Hepatocyte (in vitro differentiated cells): ENCODE measurements at regions not wholly inside any gene's neighbourhood (a gene's known extent, or its start where the extent isn't known, plus 50 kb on each side); places are given as distances from the start of the nearest gene placed in this dataset.

Experiments used
- DNase-seq: peaks from one replicate; pipeline ENCODE4 v3.0.0-alpha.2; 2016; ENCODE audit warnings: low spot score
- H2AFZ ChIP-seq: fragments of 200-600 bp; sonication (generic); 2 replicates; pipeline ENCODE4 v1.6.0; 2016; ENCODE audit warnings: antibody characterized with exemption, mild to moderate bottlenecking
- H3K27ac ChIP-seq: fragments of 200-600 bp; sonication (generic); 2 replicates; pipeline ENCODE4 v1.5.1; 2016; ENCODE audit warnings: mild to moderate bottlenecking
- H3K27me3 ChIP-seq: fragments of 200-600 bp; sonication (generic); 2 replicates; pipeline ENCODE4 v1.6.1; 2016
- H3K36me3 ChIP-seq: fragments of 200-600 bp; sonication (generic); replicated peaks from 2 replicates; pipeline ENCODE4 v1.5.1; 2016; ENCODE audit warnings: low read depth; ENCODE audit not compliant: insufficient read depth
- H3K4me1 ChIP-seq: fragments of 200-600 bp; sonication (generic); 2 replicates; pipeline ENCODE4 v1.5.1; 2016; ENCODE audit warnings: mild to moderate bottlenecking, moderate library complexity; ENCODE audit not compliant: insufficient read depth
- H3K4me2 ChIP-seq: fragments of 200-600 bp; sonication (generic); 2 replicates; pipeline ENCODE4 v1.6.0; 2016
- H3K4me3 ChIP-seq: fragments of 200-600 bp; sonication (generic); 2 replicates; pipeline ENCODE4 v1.5.1; 2016; ENCODE audit warnings: mild to moderate bottlenecking
- H3K79me2 ChIP-seq: fragments of 200-600 bp; sonication (generic); 2 replicates; pipeline ENCODE4 v1.6.0; 2017; ENCODE audit warnings: mild to moderate bottlenecking
- H3K9me2 ChIP-seq: fragments of 200-600 bp; sonication (generic); replicated peaks from 2 replicates; pipeline ENCODE4 v1.6.0; 2017; ENCODE audit warnings: mild to moderate bottlenecking; ENCODE audit not compliant: insufficient read depth
- H3K9me3 ChIP-seq: fragments of 200-600 bp; sonication (generic); 2 replicates; pipeline ENCODE4 v1.5.1; 2016; ENCODE audit warnings: low read depth, mild to moderate bottlenecking
- H4K20me1 ChIP-seq: fragments of 200-600 bp; sonication (generic); 2 replicates; pipeline ENCODE4 v1.6.0; 2016; ENCODE audit warnings: mild to moderate bottlenecking; ENCODE audit not compliant: insufficient read depth, poor library complexity, severe bottlenecking
- EZH2 ChIP-seq: fragments of 200-600 bp; sonication (generic); IDR thresholded peaks from 2 replicates; pipeline ENCODE4 v1.6.1; 2016; ENCODE audit warnings: antibody characterized with exemption, mild to moderate bottlenecking, borderline replicate concordance
- EZH2phosphoT487 ChIP-seq: fragments of 200-600 bp; sonication (generic); IDR thresholded peaks from one replicate; pipeline ENCODE4 v1.6.1; 2018; ENCODE audit warnings: antibody characterized with exemption, mild to moderate bottlenecking, low read depth, moderate library complexity; ENCODE audit not compliant: unreplicated experiment, severe bottlenecking
- WGBS: methylation state at CpG from one replicate; pipeline ENCODE4 v1.1.6; 2016; ENCODE audit warnings: low lambda C conversion rate; ENCODE audit errors: missing lambda C conversion rate; 5-methylcytosine and 5-hydroxymethylcytosine counted together
- TF ChIP-seq, protein P1 (sequence below): fragments of 200-600 bp; sonication (generic); IDR thresholded peaks from 2 replicates; pipeline ENCODE4 v1.5.1; 2016; ENCODE audit warnings: antibody characterized with exemption, mild to moderate bottlenecking; ENCODE audit not compliant: poor library complexity

DNA sequence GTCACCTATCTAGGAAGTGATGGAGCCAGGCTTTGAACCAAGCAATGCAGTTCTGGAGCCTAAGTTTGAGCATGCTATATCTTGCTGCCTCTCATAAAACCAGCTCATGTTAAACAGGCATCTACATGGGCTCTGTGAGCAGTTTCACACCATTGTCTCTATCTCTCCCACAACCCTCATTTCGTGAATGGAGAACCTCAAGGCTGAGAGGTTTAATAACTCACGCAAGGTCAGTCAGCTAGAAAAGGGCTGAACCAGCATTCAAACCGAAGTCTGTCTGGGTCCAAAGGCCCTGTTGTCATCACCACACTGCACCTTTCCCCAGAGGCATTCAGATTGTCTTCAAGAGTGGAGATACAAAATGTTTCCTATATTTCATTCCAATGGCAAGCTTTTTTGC lies 369.2 kb downstream of the MID1IP1 start:
- H4K20me1 ChIP-seq = no peaks in the 10 kb centered on the region
- no peaks in the 10 kb centered on the region for H3K4me1 ChIP-seq
- DNase-seq = no peak
- H2AFZ ChIP-seq = no peak overlapping the region
- H3K79me2 ChIP-seq = no peaks in the 10 kb centered on the region
- no peaks in the 10 kb centered on the region for H3K9me2 ChIP-seq
- TF ChIP-seq EZH2phosphoT487 = no peak
- TF ChIP-seq, protein P1, sequence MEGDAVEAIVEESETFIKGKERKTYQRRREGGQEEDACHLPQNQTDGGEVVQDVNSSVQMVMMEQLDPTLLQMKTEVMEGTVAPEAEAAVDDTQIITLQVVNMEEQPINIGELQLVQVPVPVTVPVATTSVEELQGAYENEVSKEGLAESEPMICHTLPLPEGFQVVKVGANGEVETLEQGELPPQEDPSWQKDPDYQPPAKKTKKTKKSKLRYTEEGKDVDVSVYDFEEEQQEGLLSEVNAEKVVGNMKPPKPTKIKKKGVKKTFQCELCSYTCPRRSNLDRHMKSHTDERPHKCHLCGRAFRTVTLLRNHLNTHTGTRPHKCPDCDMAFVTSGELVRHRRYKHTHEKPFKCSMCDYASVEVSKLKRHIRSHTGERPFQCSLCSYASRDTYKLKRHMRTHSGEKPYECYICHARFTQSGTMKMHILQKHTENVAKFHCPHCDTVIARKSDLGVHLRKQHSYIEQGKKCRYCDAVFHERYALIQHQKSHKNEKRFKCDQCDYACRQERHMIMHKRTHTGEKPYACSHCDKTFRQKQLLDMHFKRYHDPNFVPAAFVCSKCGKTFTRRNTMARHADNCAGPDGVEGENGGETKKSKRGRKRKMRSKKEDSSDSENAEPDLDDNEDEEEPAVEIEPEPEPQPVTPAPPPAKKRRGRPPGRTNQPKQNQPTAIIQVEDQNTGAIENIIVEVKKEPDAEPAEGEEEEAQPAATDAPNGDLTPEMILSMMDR = no peak
- no peak for TF ChIP-seq EZH2
- no peaks in the 10 kb centered on the region for H3K9me3 ChIP-seq
- WGBS = 72% methylated on average over 3 of the region's 3 CpGs
- no peak overlapping the region for H3K4me3 ChIP-seq
- H3K4me2 ChIP-seq = no peak overlapping the region
- H3K27me3 ChIP-seq = no peaks in the 10 kb centered on the region
- H3K27ac ChIP-seq = no peak overlapping the region
- no peaks in the 10 kb centered on the region for H3K36me3 ChIP-seq

DNA sequence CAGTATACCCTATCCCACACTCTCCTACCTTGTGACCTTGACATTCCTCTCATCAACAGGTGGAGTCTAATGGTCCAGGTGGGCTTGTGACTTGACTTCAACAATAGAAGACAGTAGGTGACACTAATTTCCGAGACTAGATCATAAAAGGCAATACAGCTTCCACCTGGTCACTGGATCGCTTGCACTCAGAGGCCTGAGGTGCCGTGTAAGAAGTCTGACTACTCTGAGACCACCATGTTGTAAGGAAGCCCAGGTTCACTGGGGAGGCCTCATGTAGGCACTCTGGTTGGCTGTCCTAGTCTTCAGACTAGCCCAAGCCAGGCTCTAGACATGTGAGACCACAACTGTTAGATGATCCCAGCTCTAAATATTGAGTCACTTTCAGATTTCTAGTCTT lies 370.4 kb downstream of the MID1IP1 start:
- no peaks in the 10 kb centered on the region for H3K4me1 ChIP-seq
- no peak overlapping the region for H3K4me3 ChIP-seq
- H3K79me2 ChIP-seq = no peaks in the 10 kb centered on the region
- no peaks in the 10 kb centered on the region for H3K9me2 ChIP-seq
- H3K4me2 ChIP-seq = no peak overlapping the region
- H2AFZ ChIP-seq = no peak overlapping the region
- H4K20me1 ChIP-seq = no peaks in the 10 kb centered on the region
- no peaks in the 10 kb centered on the region for H3K9me3 ChIP-seq
- no peaks in the 10 kb centered on the region for H3K36me3 ChIP-seq
- DNase-seq = no peak
- 82% methylated on average over 3 of the region's 3 CpGs for WGBS
- TF ChIP-seq, protein P1 = no peak
- no peak for TF ChIP-seq EZH2phosphoT487
- H3K27ac ChIP-seq = no peak overlapping the region
- no peaks in the 10 kb centered on the region for H3K27me3 ChIP-seq

DNA sequence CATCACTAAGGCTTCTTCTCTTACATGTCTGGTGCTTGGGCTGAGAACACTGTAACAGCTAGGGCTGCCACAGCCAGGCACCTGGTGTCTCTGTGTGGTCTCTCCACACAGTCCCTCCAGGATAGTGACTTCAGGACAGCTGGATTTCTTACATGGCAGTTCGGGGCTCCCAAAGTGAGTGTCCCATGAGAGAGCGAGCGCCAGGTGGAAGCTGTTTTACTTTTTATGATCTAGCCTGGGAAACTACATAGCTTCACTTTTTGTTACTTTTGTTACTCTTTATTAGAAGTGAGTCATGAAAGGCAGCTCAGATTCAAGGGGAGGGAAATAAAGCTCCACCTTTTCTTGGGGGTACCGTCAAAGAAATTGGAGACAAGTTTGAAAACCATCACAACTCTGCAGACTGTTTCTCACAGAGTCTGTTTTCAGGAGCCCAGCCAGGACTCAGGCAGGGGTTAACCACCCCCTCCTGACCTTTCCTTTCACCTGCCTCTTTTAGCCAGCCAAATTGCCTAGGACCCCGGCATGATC lies 373.0 kb downstream of the MID1IP1 start:
- H3K27ac ChIP-seq = peak overlapping the region; percentile 41
- no peak for TF ChIP-seq EZH2phosphoT487
- no peak overlapping the region for H3K4me3 ChIP-seq
- H3K79me2 ChIP-seq = no peaks in the 10 kb centered on the region
- H3K27me3 ChIP-seq = no peaks in the 10 kb centered on the region
- 75% methylated on average over 5 of the region's 5 CpGs for WGBS
- no peak overlapping the region for H2AFZ ChIP-seq
- H3K36me3 ChIP-seq = no peaks in the 10 kb centered on the region
- peak overlapping the region; percentile 1 for H3K4me2 ChIP-seq
- H3K4me1 ChIP-seq = no peaks in the 10 kb centered on the region
- H4K20me1 ChIP-seq = no peaks in the 10 kb centered on the region
- no peaks in the 10 kb centered on the region for H3K9me3 ChIP-seq
- H3K9me2 ChIP-seq = no peaks in the 10 kb centered on the region
- no peak for DNase-seq

DNA sequence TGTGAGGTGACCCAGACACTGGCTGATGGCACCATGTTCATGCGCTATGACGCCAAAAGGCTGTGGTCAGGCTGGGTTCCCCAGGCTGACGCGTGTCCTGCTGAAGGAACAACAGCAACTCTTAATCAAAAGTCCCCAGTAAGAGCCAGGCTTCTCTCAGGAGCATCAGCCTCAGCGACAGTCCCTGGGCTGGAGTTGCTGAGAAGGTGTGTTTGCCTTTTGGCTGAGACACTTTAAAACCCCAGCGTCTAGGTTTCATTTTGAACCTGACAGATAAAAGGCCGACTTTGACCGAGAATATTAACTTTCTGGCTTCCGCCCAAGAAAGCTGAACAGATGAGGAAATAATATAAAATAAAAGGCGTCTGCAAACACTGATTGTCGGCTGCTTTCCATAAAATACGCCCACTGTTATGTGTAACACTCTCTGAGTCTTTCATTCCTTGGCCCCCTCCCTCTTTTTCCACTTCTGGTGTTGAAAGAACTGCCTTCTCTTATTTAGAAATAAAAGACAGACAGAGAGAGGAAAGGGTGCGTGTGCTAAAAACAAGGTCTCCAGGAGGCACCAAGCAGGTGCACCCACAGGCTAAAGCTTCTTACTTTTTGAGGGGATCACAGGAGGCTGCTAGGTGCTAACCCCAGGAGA lies 373.6 kb downstream of the MID1IP1 start:
- DNase-seq = peak; percentile 34
- H3K9me3 ChIP-seq = no peaks in the 10 kb centered on the region
- H2AFZ ChIP-seq = no peak overlapping the region
- peak overlapping the region; percentile 41 for H3K27ac ChIP-seq
- H3K27me3 ChIP-seq = no peaks in the 10 kb centered on the region
- H3K4me3 ChIP-seq = no peak overlapping the region
- H3K4me1 ChIP-seq = no peaks in the 10 kb centered on the region
- 63% methylated on average over 13 of the region's 13 CpGs for WGBS
- TF ChIP-seq EZH2phosphoT487 (no peak), EZH2 (no peak)
- TF ChIP-seq, protein P1 = no peak
- H3K9me2 ChIP-seq = no peaks in the 10 kb centered on the region
- H3K79me2 ChIP-seq = no peaks in the 10 kb centered on the region
- peak overlapping the region; percentile 1 for H3K4me2 ChIP-seq
- no peaks in the 10 kb centered on the region for H3K36me3 ChIP-seq
- H4K20me1 ChIP-seq = no peaks in the 10 kb centered on the region
